GM11168 (cell line): ENCODE measurements at regions not wholly inside any gene's neighbourhood (a gene's known extent, or its start where the extent isn't known, plus 50 kb on each side); places are given as distances from the start of the nearest gene placed in this dataset.
"Not testable (repeated sequence)": the region's sequence is repeated elsewhere in the genome, so short reads cannot be mapped to it uniquely, and the experiment has no call there.

ENCODE experiments used
- in situ Hi-C: fragments of 300-500 bp; cut with MboI; formaldehyde crosslinking; loops from one replicate; pipeline ENCODE4 v1.12.0; 2022; ENCODE audit warnings: low sequenced_read_pairs; ENCODE audit not compliant: unreplicated experiment

DNA sequence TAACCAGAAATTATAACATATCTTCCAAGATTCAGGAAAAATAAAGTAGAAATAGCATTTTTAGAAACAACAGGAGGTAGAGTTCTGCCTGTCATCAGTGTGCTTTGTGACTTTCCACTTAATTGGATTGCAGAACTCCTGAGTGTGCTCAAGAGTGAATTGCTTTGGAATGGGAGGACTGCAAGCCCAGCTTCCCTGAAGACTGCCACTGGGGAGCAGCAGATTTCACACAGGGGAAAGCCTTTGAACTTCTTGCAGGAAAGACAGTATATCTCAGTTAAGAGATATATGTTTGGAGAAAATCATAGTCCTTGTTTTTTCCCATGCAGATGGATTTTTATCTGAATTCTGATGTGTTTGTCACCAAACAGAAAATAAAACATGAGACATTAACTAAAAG lies 124.5 kb downstream of the TMEM168 start:
- in situ Hi-C loops = no loop called here

- in situ Hi-C loops = no loop called here
Measured at GRCh38 chr7:112668561-112668960, 121.6 kb downstream of the TMEM168 start.

GRCh38 chr7:112669306-112669705 lies 120.9 kb downstream of the TMEM168 start:
- in situ Hi-C loops = no loop called here

GRCh38 chr7:112670193-112670592 lies 120.0 kb downstream of the TMEM168 start:
- in situ Hi-C loops = no loop called here

DNA sequence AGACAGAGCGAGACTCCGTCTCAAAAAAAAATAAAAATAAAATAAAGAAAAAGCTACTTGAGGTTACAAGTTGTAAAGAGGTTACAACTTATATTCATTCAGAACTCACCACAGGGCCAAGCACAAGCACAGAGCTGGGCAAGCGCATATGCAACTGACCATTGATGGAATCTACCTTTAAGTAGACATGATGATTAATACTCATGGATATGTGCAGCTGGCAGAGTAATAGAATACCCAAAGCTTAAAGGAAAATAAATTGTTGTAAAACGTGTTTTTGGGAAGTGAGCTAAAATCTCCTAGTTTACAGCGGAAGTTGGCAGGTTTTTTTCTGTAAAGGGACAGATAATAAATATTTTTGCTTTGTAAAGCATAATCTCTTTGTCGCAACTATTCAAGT lies 111.6 kb downstream of the TMEM168 start:
- in situ Hi-C loops = no loop called here

DNA sequence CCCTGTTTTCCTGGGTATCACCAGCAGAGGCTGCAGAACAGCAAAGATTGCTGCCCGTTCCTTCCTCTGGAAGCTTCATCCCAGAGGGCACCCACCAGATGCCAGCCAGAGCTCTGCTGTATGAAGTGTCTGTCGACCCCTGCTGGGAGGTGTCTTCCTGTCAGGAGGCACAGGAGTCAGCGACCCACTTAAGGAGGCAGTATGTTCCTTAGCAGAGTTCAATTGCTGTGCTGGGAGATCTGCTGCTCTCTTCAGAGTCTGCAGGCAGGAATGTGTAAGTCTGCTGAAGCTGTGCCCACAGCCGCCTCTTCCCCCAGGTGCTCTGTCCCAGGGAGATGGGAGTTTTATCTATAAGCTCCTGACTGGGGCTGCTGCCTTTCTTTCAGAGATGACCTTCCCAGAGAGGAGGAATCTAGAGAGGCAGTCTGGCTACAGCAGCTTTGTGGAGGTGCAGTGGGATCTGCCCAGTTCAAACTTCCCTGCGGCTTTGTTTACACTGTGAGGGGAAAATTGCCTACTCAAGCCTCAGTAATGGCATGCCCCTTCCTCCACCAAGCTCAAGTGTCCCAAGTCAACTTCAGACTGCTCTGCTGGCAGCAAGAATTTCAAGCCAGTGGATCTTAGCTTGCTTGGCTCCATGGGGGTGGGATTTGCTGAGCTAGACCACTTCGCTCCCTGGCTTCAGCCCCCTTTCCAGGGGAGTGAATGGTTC lies 100.6 kb downstream of the TMEM168 start:
- in situ Hi-C loops = not testable (repeated sequence)

DNA sequence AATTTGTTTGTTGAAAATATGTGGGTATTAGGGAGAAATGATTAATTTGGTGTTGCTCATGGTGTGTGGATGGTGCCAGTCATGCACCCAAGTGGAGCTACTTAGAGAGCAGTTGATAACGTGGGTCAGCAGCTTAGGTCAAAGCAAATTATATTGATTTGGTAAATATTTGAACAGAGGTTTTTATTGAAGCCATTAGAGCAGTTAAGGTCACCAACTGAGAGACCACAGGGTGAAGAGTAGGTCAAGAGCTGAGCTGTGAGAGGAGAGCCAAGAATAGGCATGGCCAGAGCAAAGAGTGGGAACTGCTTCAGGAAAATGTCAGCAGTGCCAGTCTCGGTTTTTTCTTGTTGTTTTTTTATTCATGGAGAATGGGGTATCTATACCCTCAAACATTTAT lies 97.9 kb downstream of the TMEM168 start:
- in situ Hi-C loops = no loop called here

DNA sequence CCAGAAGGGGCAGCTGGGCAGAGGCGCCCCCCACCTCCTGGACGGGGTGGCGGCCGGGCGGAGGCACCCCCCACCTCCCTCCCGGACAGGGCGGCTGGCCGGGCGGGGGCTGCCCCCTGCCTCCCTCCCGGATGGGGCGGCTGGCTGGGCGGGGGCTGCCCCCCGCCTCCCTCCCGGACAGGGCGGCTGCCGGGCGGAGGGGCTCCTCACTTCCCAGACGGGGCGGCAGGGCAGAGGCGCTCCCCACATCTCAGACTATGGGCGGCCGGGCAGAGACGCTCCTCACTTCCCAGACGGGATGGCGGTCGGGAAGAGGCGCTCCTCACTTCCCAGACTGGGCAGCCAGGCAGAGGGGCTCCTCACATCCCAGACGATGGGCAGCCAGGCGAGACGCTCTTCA lies 93.0 kb downstream of the TMEM168 start:
- in situ Hi-C loops = not testable (repeated sequence)

DNA sequence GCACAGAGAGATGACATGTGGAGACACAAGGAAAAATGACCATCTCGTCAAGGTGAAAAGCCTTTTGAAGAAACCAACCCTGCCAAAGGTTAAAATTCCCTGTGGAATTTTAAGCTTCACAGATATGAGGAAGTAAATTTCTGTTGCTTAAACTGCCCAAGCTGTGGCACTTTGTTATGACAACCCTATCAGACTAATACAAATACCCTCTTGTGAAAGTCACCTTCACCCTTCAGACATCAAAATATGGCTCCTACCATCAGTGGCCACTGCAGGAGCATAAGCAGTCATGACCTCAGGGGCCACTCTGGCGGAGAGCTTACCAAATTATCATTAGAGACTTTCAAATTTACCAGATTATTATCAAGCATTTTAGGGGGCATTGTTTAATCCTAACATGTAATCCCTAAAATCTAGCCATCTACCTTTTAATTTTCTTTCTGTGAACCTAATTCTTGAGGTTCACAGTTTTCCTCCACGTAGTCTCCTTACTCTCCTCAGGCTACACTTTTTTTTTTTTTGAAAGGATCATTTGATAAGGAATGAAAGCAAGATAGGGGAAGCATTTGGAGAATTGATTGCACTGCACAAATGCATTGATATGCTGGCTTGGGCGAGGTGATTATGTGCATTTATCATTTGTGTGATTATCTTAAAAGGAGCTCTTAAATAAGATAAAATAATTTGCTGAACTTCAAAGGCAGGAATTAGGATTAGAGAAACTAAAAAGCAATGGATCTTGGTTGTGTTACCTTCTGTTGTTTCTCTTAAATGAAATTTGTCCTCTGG lies 90.3 kb downstream of the TMEM168 start:
- in situ Hi-C loops = no loop called here

DNA sequence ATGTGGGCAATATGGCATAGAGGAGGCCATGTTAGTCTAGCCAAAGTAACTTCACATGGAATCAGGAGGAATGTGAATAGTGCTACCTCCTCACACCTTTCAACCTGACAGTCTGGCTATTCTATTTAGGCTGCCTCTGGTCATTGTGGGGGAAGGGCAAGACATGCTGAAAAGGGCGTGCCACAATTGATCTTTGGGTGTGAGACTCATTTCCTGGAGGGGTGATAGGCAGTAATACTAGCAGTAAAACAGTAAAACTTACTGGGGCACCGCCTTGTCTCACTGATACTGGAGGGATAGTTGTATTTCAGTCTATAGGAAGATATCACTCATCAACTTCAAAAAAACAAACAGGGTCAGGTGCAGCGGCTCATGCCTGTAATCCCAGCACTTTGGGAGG lies 88.7 kb downstream of the TMEM168 start:
- in situ Hi-C loops = no loop called here

GRCh38 chr7:112707655-112708054 lies 82.5 kb downstream of the TMEM168 start:
- in situ Hi-C loops = no loop called here

- in situ Hi-C loops = no loop called here
Measured at GRCh38 chr7:112708236-112708635, 82.0 kb downstream of the TMEM168 start.
